ENCODE measurements at regions not wholly inside any gene's neighbourhood (a gene's known extent, or its start where the extent isn't known, plus 50 kb on each side); places are given as distances from the start of the nearest gene placed in this dataset.

DNA sequence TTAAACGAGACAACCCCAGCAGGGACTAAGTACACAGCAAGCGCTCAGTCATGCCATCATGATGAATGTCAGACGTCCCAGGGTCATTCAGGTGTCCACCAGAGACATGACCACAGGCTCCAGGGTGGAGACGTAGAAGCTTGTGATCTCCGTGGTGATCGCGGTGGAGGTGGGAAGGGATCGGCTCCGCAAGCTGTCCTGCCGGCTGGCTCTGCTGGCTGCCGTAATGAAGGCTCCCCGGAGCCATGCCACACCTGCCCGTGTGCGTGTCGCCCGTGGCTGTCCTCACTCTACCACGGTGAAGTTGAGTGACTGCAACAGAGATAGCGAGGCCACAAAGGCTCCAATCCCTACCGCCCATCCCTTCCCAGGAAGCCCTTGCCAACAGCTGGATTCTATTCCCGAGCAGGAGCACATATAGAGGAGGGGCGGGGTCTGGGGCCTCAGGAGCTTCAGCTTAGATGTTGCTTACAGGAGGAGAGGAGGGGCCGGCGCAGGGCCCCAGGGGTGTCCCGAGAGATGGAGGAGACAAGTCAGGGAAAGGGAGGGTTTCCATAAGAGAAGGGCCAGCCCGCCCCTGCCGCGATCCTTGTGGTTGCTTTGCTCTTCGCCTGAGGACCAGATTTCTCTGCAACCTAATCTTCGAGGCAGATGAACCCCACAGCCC is 332.6 kb upstream of the SFSWAP start:
- in situ Hi-C loops (cut with MboI; ENCODE audit: low sequenced_read_pairs in 4 of 4) (no loop called here), intact Hi-C loops (cut with DNase I; ENCODE audit: low total_unique reads) (no loop called here)
- TF ChIP-seq, protein P1, sequence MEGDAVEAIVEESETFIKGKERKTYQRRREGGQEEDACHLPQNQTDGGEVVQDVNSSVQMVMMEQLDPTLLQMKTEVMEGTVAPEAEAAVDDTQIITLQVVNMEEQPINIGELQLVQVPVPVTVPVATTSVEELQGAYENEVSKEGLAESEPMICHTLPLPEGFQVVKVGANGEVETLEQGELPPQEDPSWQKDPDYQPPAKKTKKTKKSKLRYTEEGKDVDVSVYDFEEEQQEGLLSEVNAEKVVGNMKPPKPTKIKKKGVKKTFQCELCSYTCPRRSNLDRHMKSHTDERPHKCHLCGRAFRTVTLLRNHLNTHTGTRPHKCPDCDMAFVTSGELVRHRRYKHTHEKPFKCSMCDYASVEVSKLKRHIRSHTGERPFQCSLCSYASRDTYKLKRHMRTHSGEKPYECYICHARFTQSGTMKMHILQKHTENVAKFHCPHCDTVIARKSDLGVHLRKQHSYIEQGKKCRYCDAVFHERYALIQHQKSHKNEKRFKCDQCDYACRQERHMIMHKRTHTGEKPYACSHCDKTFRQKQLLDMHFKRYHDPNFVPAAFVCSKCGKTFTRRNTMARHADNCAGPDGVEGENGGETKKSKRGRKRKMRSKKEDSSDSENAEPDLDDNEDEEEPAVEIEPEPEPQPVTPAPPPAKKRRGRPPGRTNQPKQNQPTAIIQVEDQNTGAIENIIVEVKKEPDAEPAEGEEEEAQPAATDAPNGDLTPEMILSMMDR (IDR thresholded peaks at IDR 0.05 in 4 of 5, conservative IDR thresholded peaks at IDR 0.05 in 1 of 5) = no peak
- TF ChIP-seq POLR2A (IDR thresholded peaks at IDR 0.05) = no peak
- H3K27ac ChIP-seq = no peak overlapping the region
- H3K9me3 ChIP-seq = no peaks in the 10 kb centered on the region
- H3K27me3 ChIP-seq = peaks cover 5 to 8% (median 7%) of the 10 kb centered on the region in 3 donors
- DNase-seq (no peak), ATAC-seq (no peak)
- H3K36me3 ChIP-seq = no peaks in the 10 kb centered on the region
- H3K4me3 ChIP-seq = no peak overlapping the region
- H3K4me1 ChIP-seq = no peaks in the 10 kb centered on the region

DNA sequence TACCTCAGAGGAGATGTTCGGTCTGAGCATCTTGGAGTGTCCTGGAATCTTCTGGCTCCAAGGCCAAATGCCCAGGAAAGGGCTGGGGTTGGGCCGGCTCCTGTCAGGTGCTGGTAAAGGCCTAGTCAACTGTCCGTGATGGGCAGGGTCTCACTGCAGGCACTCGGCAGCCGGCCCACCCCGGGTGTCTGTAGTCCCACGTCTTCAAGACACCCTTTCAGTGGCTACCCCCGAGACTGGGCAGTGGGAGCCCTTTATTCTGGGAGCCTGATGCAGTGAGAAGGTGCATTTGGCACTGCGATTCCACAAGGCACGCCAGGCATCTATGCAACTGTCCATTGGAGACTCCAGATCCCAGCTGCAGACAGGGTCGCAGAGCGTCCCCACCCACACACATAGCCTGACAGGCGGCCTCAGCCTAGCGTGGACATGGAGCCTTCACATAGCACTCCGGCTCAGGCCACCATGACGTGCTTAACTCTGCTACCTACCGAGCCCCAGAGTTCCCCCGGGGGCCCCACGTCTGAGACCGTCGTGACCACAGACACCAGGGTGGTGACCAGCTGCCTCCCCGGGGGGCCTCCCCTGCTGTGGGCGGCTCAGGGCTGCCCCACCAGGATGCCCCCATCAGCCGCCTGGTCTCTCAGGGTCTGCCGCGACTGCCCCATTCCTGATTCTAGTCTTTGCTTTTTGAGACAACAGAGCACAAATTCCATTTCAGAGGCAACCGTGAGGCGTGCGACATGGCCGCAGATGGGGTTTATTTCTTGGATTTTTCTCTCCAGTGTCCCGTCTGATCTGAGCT is 331.8 kb upstream of the SFSWAP start:
- Histone ChIP-seq H3K9me3 (no peaks in the 10 kb centered on the region), H3K36me3 (no peaks in the 10 kb centered on the region), H3K27ac (no peak overlapping the region), H3K4me1 (no peaks in the 10 kb centered on the region), H3K4me3 (no peak overlapping the region), H3K27me3 (peaks cover 5 to 8% (median 7%) of the 10 kb centered on the region in 3 donors)
- DNase-seq = no peak
- in situ Hi-C loops (cut with MboI; ENCODE audit: low sequenced_read_pairs in 4 of 4) (no loop called here), intact Hi-C loops (cut with DNase I; ENCODE audit: low total_unique reads) (no loop called here)
- no peak for ATAC-seq
- TF ChIP-seq, protein P1 (IDR thresholded peaks at IDR 0.05 in 4 of 5, conservative IDR thresholded peaks at IDR 0.05 in 1 of 5) = no peak
- TF ChIP-seq POLR2A (IDR thresholded peaks at IDR 0.05) = no peak

GRCh38 chr12:131379738-131380137 is 331.2 kb upstream of the SFSWAP start:
- H3K4me3 ChIP-seq = no peak overlapping the region
- H3K36me3 ChIP-seq = no peaks in the 10 kb centered on the region
- intact Hi-C loops (cut with DNase I; ENCODE audit: low total_unique reads) (no loop called here), in situ Hi-C loops (cut with MboI; ENCODE audit: low sequenced_read_pairs in 4 of 4) (no loop called here)
- no peaks in the 10 kb centered on the region for H3K4me1 ChIP-seq
- H3K27ac ChIP-seq = no peak overlapping the region
- ATAC-seq (no peak), DNase-seq (no peak)
- no peaks in the 10 kb centered on the region for H3K9me3 ChIP-seq
- no peak for TF ChIP-seq POLR2A (IDR thresholded peaks at IDR 0.05)
- TF ChIP-seq, protein P1 (IDR thresholded peaks at IDR 0.05 in 4 of 5, conservative IDR thresholded peaks at IDR 0.05 in 1 of 5) = no peak
- H3K27me3 ChIP-seq = peaks cover 5 to 8% (median 7%) of the 10 kb centered on the region in 3 donors

DNA sequence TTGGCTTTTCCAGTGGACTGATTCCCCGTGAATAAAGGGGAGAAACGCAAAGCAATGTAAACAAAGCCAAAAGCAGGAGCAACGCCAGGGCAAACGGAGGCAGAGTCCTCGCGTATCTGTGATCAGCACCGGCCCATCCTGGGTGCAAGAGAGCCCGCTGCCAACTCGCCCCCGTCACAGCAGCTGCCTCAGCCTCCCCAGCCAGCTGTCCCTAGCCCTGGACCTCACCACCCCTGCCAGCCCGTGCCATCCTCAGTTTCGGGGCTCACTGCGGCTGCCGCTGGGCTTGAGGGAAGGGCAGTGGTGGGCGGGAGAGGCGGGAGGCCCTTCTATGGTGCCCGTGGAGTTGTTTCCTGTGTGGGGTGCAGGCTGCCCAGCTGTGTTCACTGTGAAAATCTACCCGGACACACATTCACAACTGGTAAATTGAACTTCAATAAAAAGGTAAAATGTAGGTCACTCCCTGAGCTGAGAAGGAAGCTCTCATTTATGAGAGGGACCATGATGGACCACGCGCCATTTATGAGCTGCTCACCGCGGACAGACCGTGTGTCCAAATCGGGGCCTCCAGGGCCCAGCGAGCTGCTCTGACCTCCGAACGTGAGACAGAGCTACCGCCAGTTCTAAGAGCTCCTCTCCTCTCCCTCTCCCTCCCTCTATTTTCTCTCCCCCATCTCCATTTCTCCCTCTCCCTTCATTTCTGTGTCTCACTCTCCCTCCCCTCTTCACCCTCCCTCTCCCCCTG is 330.5 kb upstream of the SFSWAP start:
- peaks cover 5 to 8% (median 7%) of the 10 kb centered on the region in 3 donors for H3K27me3 ChIP-seq
- DNase-seq (no peak), ATAC-seq (no peak)
- TF ChIP-seq, protein P1 (IDR thresholded peaks at IDR 0.05 in 4 of 5, conservative IDR thresholded peaks at IDR 0.05 in 1 of 5) = no peak
- TF ChIP-seq POLR2A (IDR thresholded peaks at IDR 0.05) = no peak
- in situ Hi-C loops (cut with MboI; ENCODE audit: low sequenced_read_pairs in 4 of 4) (no loop called here), intact Hi-C loops (cut with DNase I; ENCODE audit: low total_unique reads) (no loop called here)
- no peaks in the 10 kb centered on the region for H3K4me1 ChIP-seq
- H3K4me3 ChIP-seq = no peak overlapping the region
- no peaks in the 10 kb centered on the region for H3K36me3 ChIP-seq
- H3K9me3 ChIP-seq = no peaks in the 10 kb centered on the region
- no peak overlapping the region for H3K27ac ChIP-seq

Measured in gastrocnemius medialis (tissue), 4 donors.